HG02763 (cell line): ENCODE measurements at regions not wholly inside any gene's neighbourhood (a gene's known extent, or its start where the extent isn't known, plus 50 kb on each side); places are given as distances from the start of the nearest gene placed in this dataset.

Experiments
- ATAC-seq: cut with Tn5 transposase; IDR thresholded peaks from one replicate; pipeline ENCODE4 v1.9.1; 2021; ENCODE audit warnings: mild to moderate bottlenecking, moderate library complexity; ENCODE audit not compliant: unreplicated experiment

GRCh38 chr10:111968647-111969046 lies 214.9 kb downstream of the GPAM start:
- ATAC-seq, result no peak

GRCh38 chr10:111970111-111970510 lies 213.5 kb downstream of the GPAM start:
- no peak for ATAC-seq

- no peak for ATAC-seq
Measured at GRCh38 chr10:111972109-111972508, 211.5 kb downstream of the GPAM start.

- no peak for ATAC-seq
Measured at GRCh38 chr10:111973306-111973705, 210.3 kb downstream of the GPAM start.

GRCh38 chr10:111973826-111974225 lies 209.7 kb downstream of the GPAM start:
- no peak for ATAC-seq

GRCh38 chr10:111974325-111974724 lies 209.2 kb downstream of the GPAM start:
- ATAC-seq, result no peak

- ATAC-seq, result no peak
Measured at GRCh38 chr10:111976557-111976956, 207.0 kb downstream of the GPAM start.

- no peak for ATAC-seq
Measured at GRCh38 chr10:111984057-111984456, 199.5 kb downstream of the GPAM start.

GRCh38 chr10:111986079-111986478 lies 197.5 kb downstream of the GPAM start:
- ATAC-seq, result no peak

GRCh38 chr10:111988646-111989045 lies 194.9 kb downstream of the GPAM start:
- no peak for ATAC-seq

GRCh38 chr10:111989136-111989911 lies 194.2 kb downstream of the GPAM start:
- no peak for ATAC-seq

GRCh38 chr10:111990734-111991133 lies 192.8 kb downstream of the GPAM start:
- no peak for ATAC-seq

GRCh38 chr10:111993321-111993720 lies 190.2 kb downstream of the GPAM start:
- no peak for ATAC-seq

- no peak for ATAC-seq
Measured at GRCh38 chr10:111993872-111994426, 189.6 kb downstream of the GPAM start.

- ATAC-seq, result peak; percentile 95
Measured at GRCh38 chr10:111996103-111996502, 187.5 kb downstream of the GPAM start.

GRCh38 chr10:111998728-111999127 lies 184.8 kb downstream of the GPAM start:
- no peak for ATAC-seq

GRCh38 chr10:111999205-111999914 lies 184.2 kb downstream of the GPAM start:
- no peak for ATAC-seq

GRCh38 chr10:111999915-112000302 lies 183.7 kb downstream of the GPAM start:
- no peak for ATAC-seq

GRCh38 chr10:112000466-112000865 lies 183.1 kb downstream of the GPAM start:
- ATAC-seq, result no peak

GRCh38 chr10:112002206-112002605 lies 181.4 kb downstream of the GPAM start:
- ATAC-seq, result no peak

GRCh38 chr10:112004075-112004474 lies 179.5 kb downstream of the GPAM start:
- ATAC-seq, result no peak

GRCh38 chr10:112005044-112005443 lies 178.5 kb downstream of the GPAM start:
- ATAC-seq, result no peak
